Dendritic cell treated with granulocyte-macrophage colony-stimulating factor and Interleukin-4, amounts not matched to agents 40 ng/mL and 50 ng/mL, for 4 days (primary cell): ENCODE measurements at regions not wholly inside any gene's neighbourhood (a gene's known extent, or its start where the extent isn't known, plus 50 kb on each side); places are given as distances from the start of the nearest gene placed in this dataset.
"Not testable (repeated sequence)": the region's sequence is repeated elsewhere in the genome, so short reads cannot be mapped to it uniquely, and the experiment has no call there.

Experiments
- H3K27ac Mint-ChIP-seq: one replicate; pipeline ENCODE4 v1.8.0; 2022; ENCODE audit warnings: mild to moderate bottlenecking, mixed read lengths
- H3K27me3 Mint-ChIP-seq: one replicate; pipeline ENCODE4 v1.8.0; 2022; ENCODE audit warnings: mild to moderate bottlenecking, mixed read lengths
- H3K36me3 Mint-ChIP-seq: one replicate; pipeline ENCODE4 v1.8.0; 2022; ENCODE audit warnings: low read depth, mixed read lengths
- H3K4me1 Mint-ChIP-seq: one replicate; pipeline ENCODE4 v1.8.0; 2022; ENCODE audit warnings: low read depth, mixed read lengths
- H3K4me3 Mint-ChIP-seq: one replicate; pipeline ENCODE4 v1.8.0; 2022; ENCODE audit warnings: mild to moderate bottlenecking, moderate library complexity, mixed read lengths
- H3K9me3 Mint-ChIP-seq: one replicate; pipeline ENCODE4 v1.8.0; 2022; ENCODE audit warnings: mixed read lengths
- intact Hi-C: fragments of 100-400 bp; cut with micrococcal nuclease; formaldehyde crosslinking; loops from one replicate; pipeline ENCODE4 v1.15.0; 2022

GRCh38 chr13:65597839-65598818, 1632.0 kb downstream of the PCDH9 start:
- no peaks in the 10 kb centered on the region for H3K36me3 Mint-ChIP-seq
- H3K9me3 Mint-ChIP-seq, result no peaks in the 10 kb centered on the region
- no peak overlapping the region for H3K27ac Mint-ChIP-seq
- no peaks in the 10 kb centered on the region for H3K4me1 Mint-ChIP-seq
- no peak overlapping the region for H3K4me3 Mint-ChIP-seq
- intact Hi-C loops, result no loop called here
- H3K27me3 Mint-ChIP-seq, result no peaks in the 10 kb centered on the region

- Mint-ChIP-seq H3K4me1 (no peaks in the 10 kb centered on the region), H3K27ac (no peak overlapping the region), H3K36me3 (no peaks in the 10 kb centered on the region), H3K27me3 (no peaks in the 10 kb centered on the region), H3K9me3 (no peaks in the 10 kb centered on the region), H3K4me3 (no peak overlapping the region)
- intact Hi-C loops, result no loop called here
These were observed 1634.2 kb downstream of the PCDH9 start for GRCh38 chr13:65595916-65596315.

DNA sequence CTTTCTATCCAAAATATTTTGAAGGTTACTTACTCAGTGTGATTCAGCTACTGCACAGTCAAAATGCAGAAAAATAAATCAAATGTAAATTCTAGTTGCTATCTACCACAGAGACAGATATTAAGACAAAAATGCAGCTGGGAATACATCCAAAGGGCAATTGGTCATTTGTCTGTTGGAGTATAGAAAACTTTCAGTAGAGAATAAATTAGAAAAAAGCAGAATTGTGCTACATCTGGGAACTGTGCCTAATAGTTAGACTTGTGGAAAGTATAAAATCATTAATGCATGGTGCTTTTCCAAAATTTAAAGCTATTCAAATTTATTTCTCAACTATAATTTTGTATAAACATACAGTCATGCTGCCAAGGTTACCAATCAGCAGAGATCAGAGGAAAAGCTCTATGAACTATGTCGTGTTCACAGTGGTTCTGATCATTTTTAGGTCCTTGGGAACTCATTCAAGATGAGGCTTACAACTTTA, 1635.8 kb downstream of the PCDH9 start:
- H3K36me3 Mint-ChIP-seq, result no peaks in the 10 kb centered on the region
- no peak overlapping the region for H3K27ac Mint-ChIP-seq
- no peaks in the 10 kb centered on the region for H3K4me1 Mint-ChIP-seq
- intact Hi-C loops, result no loop called here
- H3K4me3 Mint-ChIP-seq, result no peak overlapping the region
- H3K27me3 Mint-ChIP-seq, result no peaks in the 10 kb centered on the region
- H3K9me3 Mint-ChIP-seq, result peaks cover 8% of the 10 kb centered on the region

DNA sequence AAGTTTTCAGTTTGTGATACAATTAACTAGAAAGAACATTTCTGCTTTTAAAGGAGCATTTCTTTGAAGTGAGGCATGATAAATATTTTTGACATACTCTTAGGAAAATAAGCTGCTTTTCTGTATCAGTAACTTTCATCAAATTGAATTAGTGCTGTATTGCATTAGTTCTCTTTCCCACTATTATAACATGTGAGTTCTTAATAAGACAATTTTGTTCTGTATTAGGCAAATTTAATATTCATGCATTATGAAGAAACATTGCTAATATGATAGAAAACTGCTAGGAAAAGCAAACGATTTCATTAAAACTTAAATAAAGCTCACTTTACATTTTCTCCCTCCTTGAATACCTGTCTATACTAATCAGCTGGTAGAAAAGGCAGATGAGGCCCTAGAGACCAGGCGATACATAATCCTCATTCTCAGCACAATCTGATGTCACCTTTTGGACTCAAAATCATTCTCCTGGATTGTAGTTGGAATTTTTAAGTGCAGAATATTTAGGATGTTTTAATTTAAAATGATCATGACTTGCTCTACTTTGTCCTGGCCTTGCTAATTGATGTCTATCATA, 1636.8 kb downstream of the PCDH9 start:
- Mint-ChIP-seq H3K36me3 (no peaks in the 10 kb centered on the region), H3K4me1 (no peaks in the 10 kb centered on the region), H3K4me3 (no peak overlapping the region), H3K27ac (no peak overlapping the region), H3K27me3 (no peaks in the 10 kb centered on the region), H3K9me3 (peaks cover 17% of the 10 kb centered on the region)
- intact Hi-C loops, result no loop called here

DNA sequence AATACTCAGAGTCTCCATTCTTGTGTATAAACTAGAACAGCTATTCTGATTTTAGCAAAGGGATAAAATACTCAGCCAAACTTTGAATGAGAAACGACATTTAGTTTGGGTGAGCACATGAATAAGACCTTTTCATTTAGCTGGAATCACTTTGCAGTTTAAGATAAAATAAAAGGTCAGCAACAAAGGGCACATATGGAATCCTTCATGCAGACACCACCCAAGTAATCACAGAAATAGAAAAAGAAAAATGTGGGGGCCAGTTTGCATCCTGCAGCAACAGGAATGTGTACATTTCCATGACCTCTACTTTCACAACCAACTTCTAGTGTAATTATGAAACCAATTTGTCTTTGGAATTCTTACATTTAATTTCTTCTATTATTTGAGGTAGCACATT, 1637.4 kb downstream of the PCDH9 start:
- intact Hi-C loops, result no loop called here
- no peaks in the 10 kb centered on the region for H3K4me1 Mint-ChIP-seq
- no peak overlapping the region for H3K4me3 Mint-ChIP-seq
- no peaks in the 10 kb centered on the region for H3K27me3 Mint-ChIP-seq
- H3K9me3 Mint-ChIP-seq, result peaks cover 24% of the 10 kb centered on the region
- no peaks in the 10 kb centered on the region for H3K36me3 Mint-ChIP-seq
- H3K27ac Mint-ChIP-seq, result no peak overlapping the region

- no peaks in the 10 kb centered on the region for H3K4me1 Mint-ChIP-seq
- intact Hi-C loops, result no loop called here
- H3K4me3 Mint-ChIP-seq, result no peak overlapping the region
- no peak overlapping the region for H3K27ac Mint-ChIP-seq
- H3K36me3 Mint-ChIP-seq, result no peaks in the 10 kb centered on the region
- H3K9me3 Mint-ChIP-seq, result peaks cover 46% of the 10 kb centered on the region
- no peaks in the 10 kb centered on the region for H3K27me3 Mint-ChIP-seq
These were observed 1644.8 kb downstream of the PCDH9 start for GRCh38 chr13:65585346-65585745.

- H3K9me3 Mint-ChIP-seq, result peaks cover 36% of the 10 kb centered on the region
- no peaks in the 10 kb centered on the region for H3K4me1 Mint-ChIP-seq
- H3K4me3 Mint-ChIP-seq, result no peak overlapping the region
- intact Hi-C loops, result no loop called here
- H3K27ac Mint-ChIP-seq, result no peak overlapping the region
- no peaks in the 10 kb centered on the region for H3K27me3 Mint-ChIP-seq
- H3K36me3 Mint-ChIP-seq, result no peaks in the 10 kb centered on the region
These were observed 1646.0 kb downstream of the PCDH9 start for GRCh38 chr13:65584126-65584525.

GRCh38 chr13:65582160-65582559, 1648.0 kb downstream of the PCDH9 start:
- no peaks in the 10 kb centered on the region for H3K27me3 Mint-ChIP-seq
- peaks cover 16% of the 10 kb centered on the region for H3K9me3 Mint-ChIP-seq
- H3K27ac Mint-ChIP-seq, result no peak overlapping the region
- no peak overlapping the region for H3K4me3 Mint-ChIP-seq
- H3K36me3 Mint-ChIP-seq, result no peaks in the 10 kb centered on the region
- H3K4me1 Mint-ChIP-seq, result no peaks in the 10 kb centered on the region
- intact Hi-C loops, result no loop called here

DNA sequence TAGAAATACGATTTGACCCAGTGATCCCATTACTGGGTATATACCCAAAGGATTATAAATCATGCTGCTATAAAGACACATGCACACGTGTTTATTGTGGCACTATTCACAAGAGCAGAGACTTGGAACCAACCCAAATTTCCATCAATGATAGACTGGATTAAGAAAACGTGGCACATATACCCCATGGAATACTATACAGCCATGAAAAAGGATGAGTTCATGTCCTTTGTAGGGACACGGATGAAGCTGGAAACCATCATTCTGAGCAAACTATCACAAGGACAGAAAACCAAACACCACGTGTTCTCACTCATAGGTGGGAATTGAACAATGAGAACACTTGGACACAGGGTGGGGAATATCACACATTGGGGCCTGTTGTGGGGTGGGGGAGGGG, 1665.6 kb downstream of the PCDH9 start:
- H3K4me3 Mint-ChIP-seq, H3K36me3 Mint-ChIP-seq, H3K27me3 Mint-ChIP-seq, intact Hi-C loops, H3K9me3 Mint-ChIP-seq, H3K27ac Mint-ChIP-seq, H3K4me1 Mint-ChIP-seq: not testable (repeated sequence)

- Mint-ChIP-seq H3K27me3 (no peaks in the 10 kb centered on the region), H3K36me3 (no peaks in the 10 kb centered on the region), H3K9me3 (peaks cover 17% of the 10 kb centered on the region), H3K27ac (no peak overlapping the region), H3K4me3 (no peak overlapping the region), H3K4me1 (no peaks in the 10 kb centered on the region)
- intact Hi-C loops, result no loop called here
These were observed 1667.8 kb downstream of the PCDH9 start for GRCh38 chr13:65562305-65562704.

- H3K4me3 Mint-ChIP-seq, result no peak overlapping the region
- no peaks in the 10 kb centered on the region for H3K27me3 Mint-ChIP-seq
- intact Hi-C loops, result no loop called here
- no peaks in the 10 kb centered on the region for H3K4me1 Mint-ChIP-seq
- H3K9me3 Mint-ChIP-seq, result peaks cover 17% of the 10 kb centered on the region
- H3K36me3 Mint-ChIP-seq, result no peaks in the 10 kb centered on the region
- H3K27ac Mint-ChIP-seq, result no peak overlapping the region
These were observed 1669.2 kb downstream of the PCDH9 start for GRCh38 chr13:65560936-65561335.

GRCh38 chr13:65555962-65556361, 1674.2 kb downstream of the PCDH9 start:
- no peaks in the 10 kb centered on the region for H3K27me3 Mint-ChIP-seq
- intact Hi-C loops, result no loop called here
- H3K27ac Mint-ChIP-seq, result no peak overlapping the region
- H3K36me3 Mint-ChIP-seq, result no peaks in the 10 kb centered on the region
- H3K9me3 Mint-ChIP-seq, result peaks cover 51% of the 10 kb centered on the region
- H3K4me1 Mint-ChIP-seq, result no peaks in the 10 kb centered on the region
- H3K4me3 Mint-ChIP-seq, result no peak overlapping the region

DNA sequence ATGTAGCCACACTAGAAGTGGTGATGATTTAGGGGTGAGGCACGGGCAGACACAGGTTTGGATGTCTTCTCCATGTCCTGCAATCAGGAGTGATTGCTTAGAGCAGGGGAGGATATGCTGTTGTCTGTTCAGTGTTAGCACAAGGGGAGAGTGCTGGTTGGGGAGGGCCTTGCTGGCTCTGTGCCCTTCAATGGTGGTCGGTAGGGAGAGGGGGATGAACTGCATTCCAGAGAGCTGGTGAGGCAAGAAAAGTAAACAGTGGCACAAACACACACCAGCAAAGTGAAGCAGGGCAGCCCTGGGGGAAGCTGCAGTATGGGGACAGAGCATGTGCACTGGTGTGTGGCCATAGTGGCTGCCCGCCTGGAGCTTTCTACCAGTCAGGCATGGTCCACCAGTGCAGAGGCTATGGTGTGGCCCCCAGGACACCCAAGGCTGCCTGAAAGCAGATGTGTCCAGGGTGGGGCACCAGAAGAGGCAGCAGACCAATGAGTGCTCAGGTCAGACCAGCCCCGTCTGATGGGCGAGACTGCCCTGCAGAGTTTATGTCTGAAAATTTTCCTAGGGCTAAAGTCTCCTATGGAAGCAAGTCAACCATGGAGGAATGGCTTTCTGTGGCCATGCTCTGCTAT, 1676.9 kb downstream of the PCDH9 start:
- H3K27ac Mint-ChIP-seq, result no peak overlapping the region
- no peaks in the 10 kb centered on the region for H3K27me3 Mint-ChIP-seq
- no peaks in the 10 kb centered on the region for H3K36me3 Mint-ChIP-seq
- intact Hi-C loops, result no loop called here
- H3K4me3 Mint-ChIP-seq, result no peak overlapping the region
- H3K9me3 Mint-ChIP-seq, result peaks cover 66% of the 10 kb centered on the region
- no peaks in the 10 kb centered on the region for H3K4me1 Mint-ChIP-seq

GRCh38 chr13:65551208-65551607, 1678.9 kb downstream of the PCDH9 start:
- intact Hi-C loops, result no loop called here
- Mint-ChIP-seq H3K27me3 (no peaks in the 10 kb centered on the region), H3K9me3 (peaks cover 59% of the 10 kb centered on the region), H3K36me3 (no peaks in the 10 kb centered on the region), H3K4me1 (no peaks in the 10 kb centered on the region), H3K4me3 (no peak overlapping the region), H3K27ac (no peak overlapping the region)
